Muscle layer of colon (tissue), 2 donors: ENCODE measurements at regions not wholly inside any gene's neighbourhood (a gene's known extent, or its start where the extent isn't known, plus 50 kb on each side); places are given as distances from the start of the nearest gene placed in this dataset.

Experiments
- H3K27ac ChIP-seq: one replicate; pipeline ENCODE4 v1.7.0; 2013; ENCODE audit warnings: low read depth, mild to moderate bottlenecking, low read length, moderate library complexity
- H3K27me3 ChIP-seq, 2 donors: one replicate each; pipeline ENCODE4 v1.7.0; 2013; ENCODE audit warnings: low read length in 2 of 2, mild to moderate bottlenecking in 2 of 2; ENCODE audit not compliant: insufficient read depth in 2 of 2, control insufficient read depth in 1 of 2
- H3K36me3 ChIP-seq: one replicate; pipeline ENCODE4 v1.7.0; 2013; ENCODE audit warnings: mild to moderate bottlenecking, low read length; ENCODE audit not compliant: insufficient read depth
- H3K4me1 ChIP-seq: one replicate; pipeline ENCODE4 v1.7.0; 2013; ENCODE audit warnings: mild to moderate bottlenecking, low read length; ENCODE audit not compliant: insufficient read depth
- H3K4me3 ChIP-seq, 2 donors: one replicate each; pipeline ENCODE4 v1.7.0; 2013; ENCODE audit warnings: low read length in 2 of 2, low read depth in 1 of 2, mild to moderate bottlenecking in 1 of 2, moderate library complexity in 1 of 2
- H3K9ac ChIP-seq: one replicate; pipeline ENCODE4 v1.7.0; 2013; ENCODE audit warnings: low read length
- H3K9me3 ChIP-seq: one replicate; pipeline ENCODE4 v1.7.0; 2013; ENCODE audit warnings: mild to moderate bottlenecking, low read length
- donor health status: abdominal sarcoma.
- donor health status: Adenocarcinoma of cecum.

DNA sequence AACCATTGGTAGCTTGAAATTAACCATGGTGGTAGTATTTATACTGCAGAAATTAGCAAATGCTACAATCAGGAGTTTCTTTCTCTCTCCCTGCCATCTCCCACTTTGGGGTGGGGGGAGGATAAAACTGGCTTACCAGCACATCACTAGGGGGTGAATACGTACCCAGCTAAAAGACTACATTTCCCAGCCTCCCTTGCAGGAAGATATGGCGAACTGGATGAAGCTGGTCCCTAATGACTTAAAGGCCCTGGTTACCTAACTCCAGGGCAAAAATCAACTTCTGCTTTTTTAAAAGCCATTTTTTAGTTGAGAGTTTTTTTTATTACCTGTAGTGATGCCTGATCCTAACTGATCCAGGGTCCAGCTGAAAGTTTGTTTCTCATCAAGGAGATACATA lies 70.3 kb upstream of the RAB12 start:
- Histone ChIP-seq H3K9me3 (no peaks in the 10 kb centered on the region), H3K36me3 (no peaks in the 10 kb centered on the region), H3K27ac (no peak overlapping the region), H3K4me1 (no peaks in the 10 kb centered on the region), H3K27me3 (no peaks in the 10 kb centered on the region), H3K4me3 (no peak overlapping the region), H3K9ac (no peak overlapping the region)

- no peak overlapping the region for H3K9ac ChIP-seq
- no peak overlapping the region for H3K4me3 ChIP-seq
- H3K27ac ChIP-seq: no peak overlapping the region
- no peaks in the 10 kb centered on the region for H3K4me1 ChIP-seq
- no peaks in the 10 kb centered on the region for H3K9me3 ChIP-seq
- no peaks in the 10 kb centered on the region for H3K36me3 ChIP-seq
- no peaks in the 10 kb centered on the region for H3K27me3 ChIP-seq
Observed at GRCh38 chr18:8546677-8547076, 62.6 kb upstream of the RAB12 start.

- H3K4me3 ChIP-seq: no peak overlapping the region
Observed at GRCh38 chr18:8548186-8548585, 61.1 kb upstream of the RAB12 start.

DNA sequence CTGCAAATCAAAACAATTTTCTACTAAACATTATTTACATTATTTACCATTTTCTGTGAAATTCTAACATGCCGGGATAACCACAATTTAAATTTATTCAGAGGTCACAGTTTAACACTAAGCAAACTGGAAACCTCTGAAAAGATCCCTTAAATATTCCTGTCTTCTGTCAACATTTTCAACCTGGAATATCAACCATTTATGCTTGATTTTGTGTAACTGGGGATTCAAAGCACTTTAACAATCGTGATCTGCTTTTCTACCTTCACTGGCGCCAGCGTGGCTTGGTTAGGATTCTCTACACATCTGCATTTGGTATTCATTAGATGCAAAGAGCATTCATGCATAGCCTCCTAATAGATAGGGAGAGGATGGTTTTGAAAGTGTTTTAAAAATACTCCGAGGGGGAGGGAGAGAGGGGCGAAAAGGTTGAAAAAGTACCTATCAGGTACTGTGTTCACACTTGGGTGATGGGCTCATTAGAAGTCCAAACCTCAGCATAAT lies 59.9 kb upstream of the RAB12 start:
- H3K9me3 ChIP-seq: no peaks in the 10 kb centered on the region
- H3K36me3 ChIP-seq: no peaks in the 10 kb centered on the region
- no peaks in the 10 kb centered on the region for H3K27me3 ChIP-seq
- H3K4me3 ChIP-seq: no peak overlapping the region
- H3K9ac ChIP-seq: no peak overlapping the region
- no peak overlapping the region for H3K27ac ChIP-seq
- H3K4me1 ChIP-seq: no peaks in the 10 kb centered on the region

More at GRCh38 chr18:8548186-8548585, 61.1 kb upstream of the RAB12 start:
- Histone ChIP-seq H3K27ac (no peak overlapping the region), H3K9me3 (no peaks in the 10 kb centered on the region), H3K36me3 (no peaks in the 10 kb centered on the region), H3K9ac (no peak overlapping the region), H3K4me1 (no peaks in the 10 kb centered on the region), H3K27me3 (no peaks in the 10 kb centered on the region)

DNA sequence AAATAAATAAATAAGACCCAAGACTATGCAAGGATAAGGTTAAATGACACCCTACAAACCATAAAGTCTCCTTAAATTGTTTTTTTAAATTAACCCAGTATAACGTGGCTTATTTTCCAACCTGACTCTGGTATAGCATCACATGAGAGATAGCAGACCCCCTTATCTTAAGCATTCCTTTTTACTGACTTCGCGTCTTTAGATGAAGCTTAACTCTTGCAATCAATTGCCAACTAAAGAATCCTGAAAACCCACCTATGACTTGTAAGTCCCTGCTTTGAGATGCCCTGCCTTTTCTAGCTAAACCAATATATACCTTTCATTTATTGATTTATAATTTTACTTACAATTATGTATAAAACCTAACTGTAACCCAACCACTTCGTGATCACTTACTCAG lies 57.1 kb upstream of the RAB12 start:
- Histone ChIP-seq H3K27me3 (no peaks in the 10 kb centered on the region), H3K4me1 (no peaks in the 10 kb centered on the region), H3K4me3 (no peak overlapping the region), H3K36me3 (no peaks in the 10 kb centered on the region), H3K9ac (no peak overlapping the region), H3K9me3 (no peaks in the 10 kb centered on the region), H3K27ac (no peak overlapping the region)

GRCh38 chr18:8554354-8554753 lies 54.9 kb upstream of the RAB12 start:
- no peaks in the 10 kb centered on the region for H3K9me3 ChIP-seq
- no peak overlapping the region for H3K4me3 ChIP-seq
- H3K27ac ChIP-seq: no peak overlapping the region
- no peaks in the 10 kb centered on the region for H3K36me3 ChIP-seq
- no peak overlapping the region for H3K9ac ChIP-seq
- H3K27me3 ChIP-seq: no peaks in the 10 kb centered on the region
- H3K4me1 ChIP-seq: no peaks in the 10 kb centered on the region

- Histone ChIP-seq H3K36me3 (no peaks in the 10 kb centered on the region), H3K4me1 (no peaks in the 10 kb centered on the region), H3K27ac (no peak overlapping the region), H3K27me3 (no peaks in the 10 kb centered on the region), H3K9ac (no peak overlapping the region), H3K9me3 (no peaks in the 10 kb centered on the region), H3K4me3 (no peak overlapping the region)
Observed at GRCh38 chr18:8556424-8556823, 52.8 kb upstream of the RAB12 start.
